ENCODE measurements at regions not wholly inside any gene's neighbourhood (a gene's known extent, or its start where the extent isn't known, plus 50 kb on each side); places are given as distances from the start of the nearest gene placed in this dataset.
"Not testable (repeated sequence)": the region's sequence is repeated elsewhere in the genome, so short reads cannot be mapped to it uniquely, and the experiment has no call there.

- H3K27ac Mint-ChIP-seq: no peak overlapping the region
- no peak overlapping the region for H3K4me3 Mint-ChIP-seq
- H3K4me1 Mint-ChIP-seq (ENCODE audit: low read depth): no peaks in the 10 kb centered on the region
- H3K27me3 Mint-ChIP-seq: no peaks in the 10 kb centered on the region
- intact Hi-C loops (cut with micrococcal nuclease): no loop called here
- peaks cover 16% of the 10 kb centered on the region for H3K9me3 Mint-ChIP-seq
- no peaks in the 10 kb centered on the region for H3K36me3 Mint-ChIP-seq (ENCODE audit: low read depth)
These were observed 368.9 kb upstream of the ONECUT1 start for GRCh38 chr15:53158995-53159394.

GRCh38 chr15:53133255-53133850, 343.2 kb upstream of the ONECUT1 start:
- Mint-ChIP-seq H3K4me3 (no peak overlapping the region), H3K4me1 (ENCODE audit: low read depth) (no peaks in the 10 kb centered on the region), H3K27ac (no peak overlapping the region), H3K36me3 (ENCODE audit: low read depth) (no peaks in the 10 kb centered on the region), H3K9me3 (peaks cover 21% of the 10 kb centered on the region), H3K27me3 (no peaks in the 10 kb centered on the region)
- intact Hi-C loops (cut with micrococcal nuclease): no loop called here

GRCh38 chr15:53130943-53131342, 340.8 kb upstream of the ONECUT1 start:
- H3K4me3 Mint-ChIP-seq: no peak overlapping the region
- no peaks in the 10 kb centered on the region for H3K27me3 Mint-ChIP-seq
- no peaks in the 10 kb centered on the region for H3K36me3 Mint-ChIP-seq (ENCODE audit: low read depth)
- H3K9me3 Mint-ChIP-seq: peaks cover 21% of the 10 kb centered on the region
- H3K4me1 Mint-ChIP-seq (ENCODE audit: low read depth): no peaks in the 10 kb centered on the region
- intact Hi-C loops (cut with micrococcal nuclease): no loop called here
- no peak overlapping the region for H3K27ac Mint-ChIP-seq

GRCh38 chr15:53129121-53129904, 339.2 kb upstream of the ONECUT1 start:
- H3K27me3 Mint-ChIP-seq: no peaks in the 10 kb centered on the region
- H3K4me3 Mint-ChIP-seq: no peak overlapping the region
- peaks cover 11% of the 10 kb centered on the region for H3K9me3 Mint-ChIP-seq
- intact Hi-C loops (cut with micrococcal nuclease): no loop called here
- H3K36me3 Mint-ChIP-seq (ENCODE audit: low read depth): no peaks in the 10 kb centered on the region
- no peaks in the 10 kb centered on the region for H3K4me1 Mint-ChIP-seq (ENCODE audit: low read depth)
- no peak overlapping the region for H3K27ac Mint-ChIP-seq

- intact Hi-C loops (cut with micrococcal nuclease): no loop called here
- Mint-ChIP-seq H3K27ac (no peak overlapping the region), H3K4me3 (no peak overlapping the region), H3K4me1 (ENCODE audit: low read depth) (no peaks in the 10 kb centered on the region), H3K36me3 (ENCODE audit: low read depth) (no peaks in the 10 kb centered on the region), H3K9me3 (peaks cover 4% of the 10 kb centered on the region), H3K27me3 (no peaks in the 10 kb centered on the region)
These were observed 338.5 kb upstream of the ONECUT1 start for GRCh38 chr15:53128652-53129051.

GRCh38 chr15:53126144-53126543, 336.0 kb upstream of the ONECUT1 start:
- Mint-ChIP-seq H3K4me3 (no peak overlapping the region), H3K27ac (no peak overlapping the region), H3K4me1 (ENCODE audit: low read depth) (no peaks in the 10 kb centered on the region), H3K36me3 (ENCODE audit: low read depth) (no peaks in the 10 kb centered on the region), H3K27me3 (no peaks in the 10 kb centered on the region), H3K9me3 (no peaks in the 10 kb centered on the region)
- intact Hi-C loops (cut with micrococcal nuclease): no loop called here

GRCh38 chr15:53122818-53123217, 332.7 kb upstream of the ONECUT1 start:
- Mint-ChIP-seq H3K4me1 (ENCODE audit: low read depth) (no peaks in the 10 kb centered on the region), H3K9me3 (peaks cover under 1% of the 10 kb centered on the region), H3K36me3 (ENCODE audit: low read depth) (no peaks in the 10 kb centered on the region), H3K27me3 (no peaks in the 10 kb centered on the region), H3K27ac (no peak overlapping the region), H3K4me3 (no peak overlapping the region)
- intact Hi-C loops (cut with micrococcal nuclease): no loop called here

- H3K27me3 Mint-ChIP-seq; H3K27ac Mint-ChIP-seq; H3K4me3 Mint-ChIP-seq; intact Hi-C loops (cut with micrococcal nuclease); H3K36me3 Mint-ChIP-seq (ENCODE audit: low read depth); H3K4me1 Mint-ChIP-seq (ENCODE audit: low read depth): not testable (repeated sequence)
- peaks cover 14% of the 10 kb centered on the region for H3K9me3 Mint-ChIP-seq
These were observed 326.8 kb upstream of the ONECUT1 start for GRCh38 chr15:53116915-53117314.

- Mint-ChIP-seq H3K36me3 (ENCODE audit: low read depth) (no peaks in the 10 kb centered on the region), H3K4me1 (ENCODE audit: low read depth) (no peaks in the 10 kb centered on the region)
- intact Hi-C loops (cut with micrococcal nuclease): no loop called here
These were observed 326.0 kb upstream of the ONECUT1 start for GRCh38 chr15:53116169-53116568.

GRCh38 chr15:53115563-53115962, 325.4 kb upstream of the ONECUT1 start:
- Mint-ChIP-seq H3K9me3 (peaks cover 14% of the 10 kb centered on the region), H3K27ac (no peak overlapping the region), H3K36me3 (ENCODE audit: low read depth) (no peaks in the 10 kb centered on the region), H3K4me3 (no peak overlapping the region), H3K4me1 (ENCODE audit: low read depth) (no peaks in the 10 kb centered on the region), H3K27me3 (no peaks in the 10 kb centered on the region)
- intact Hi-C loops (cut with micrococcal nuclease): no loop called here

More at GRCh38 chr15:53116169-53116568, 326.0 kb upstream of the ONECUT1 start:
- H3K4me3 Mint-ChIP-seq: no peak overlapping the region
- no peaks in the 10 kb centered on the region for H3K27me3 Mint-ChIP-seq
- H3K9me3 Mint-ChIP-seq: peaks cover 14% of the 10 kb centered on the region
- H3K27ac Mint-ChIP-seq: no peak overlapping the region

GRCh38 chr15:53114960-53115359, 324.8 kb upstream of the ONECUT1 start:
- no peak overlapping the region for H3K27ac Mint-ChIP-seq
- no peaks in the 10 kb centered on the region for H3K36me3 Mint-ChIP-seq (ENCODE audit: low read depth)
- H3K27me3 Mint-ChIP-seq: no peaks in the 10 kb centered on the region
- H3K4me1 Mint-ChIP-seq (ENCODE audit: low read depth): no peaks in the 10 kb centered on the region
- peaks cover 14% of the 10 kb centered on the region for H3K9me3 Mint-ChIP-seq
- no peak overlapping the region for H3K4me3 Mint-ChIP-seq
- intact Hi-C loops (cut with micrococcal nuclease): no loop called here

- Mint-ChIP-seq H3K36me3 (ENCODE audit: low read depth) (no peaks in the 10 kb centered on the region), H3K27me3 (no peaks in the 10 kb centered on the region), H3K9me3 (no peaks in the 10 kb centered on the region), H3K27ac (no peak overlapping the region), H3K4me1 (ENCODE audit: low read depth) (no peaks in the 10 kb centered on the region), H3K4me3 (no peak overlapping the region)
- intact Hi-C loops (cut with micrococcal nuclease): no loop called here
These were observed 320.9 kb upstream of the ONECUT1 start for GRCh38 chr15:53110999-53111398.

GRCh38 chr15:53108319-53108718, 318.2 kb upstream of the ONECUT1 start:
- Mint-ChIP-seq H3K9me3 (no peaks in the 10 kb centered on the region), H3K27me3 (no peaks in the 10 kb centered on the region)

GRCh38 chr15:53107855-53108254, 317.7 kb upstream of the ONECUT1 start:
- Mint-ChIP-seq H3K27ac (no peak overlapping the region), H3K36me3 (ENCODE audit: low read depth) (no peaks in the 10 kb centered on the region), H3K27me3 (no peaks in the 10 kb centered on the region), H3K9me3 (no peaks in the 10 kb centered on the region), H3K4me1 (ENCODE audit: low read depth) (no peaks in the 10 kb centered on the region), H3K4me3 (no peak overlapping the region)
- intact Hi-C loops (cut with micrococcal nuclease): no loop called here

More at GRCh38 chr15:53108319-53108718, 318.2 kb upstream of the ONECUT1 start:
- Mint-ChIP-seq H3K36me3 (ENCODE audit: low read depth) (no peaks in the 10 kb centered on the region), H3K4me1 (ENCODE audit: low read depth) (no peaks in the 10 kb centered on the region), H3K27ac (no peak overlapping the region), H3K4me3 (no peak overlapping the region)
- intact Hi-C loops (cut with micrococcal nuclease): no loop called here
